ENCODE measurements at regions not wholly inside any gene's neighbourhood (a gene's known extent, or its start where the extent isn't known, plus 50 kb on each side); places are given as distances from the start of the nearest gene placed in this dataset.

GRCh38 chr2:155240176-155240575 is 541.7 kb downstream of the KCNJ3 start:
- no peak for DNase-seq (ENCODE audit: low read depth)
- TF ChIP-seq CTCF (IDR thresholded peaks at IDR 0.05; ENCODE audit: control insufficient read depth, insufficient read depth, low read depth, low read length, missing control alignments), result no peak
- H3K4me3 ChIP-seq (ENCODE audit: control insufficient read depth, low read depth, low read length), result no peak overlapping the region

GRCh38 chr2:155235710-155236109 is 537.2 kb downstream of the KCNJ3 start:
- no peak for DNase-seq (ENCODE audit: low read depth)
- TF ChIP-seq CTCF (IDR thresholded peaks at IDR 0.05; ENCODE audit: control insufficient read depth, insufficient read depth, low read depth, low read length, missing control alignments), result no peak
- no peak overlapping the region for H3K4me3 ChIP-seq (ENCODE audit: control insufficient read depth, low read depth, low read length)

- DNase-seq (ENCODE audit: low read depth), result no peak
- H3K4me3 ChIP-seq (ENCODE audit: control insufficient read depth, low read depth, low read length), result no peak overlapping the region
- TF ChIP-seq CTCF (IDR thresholded peaks at IDR 0.05; ENCODE audit: control insufficient read depth, insufficient read depth, low read depth, low read length, missing control alignments), result no peak
Observed at GRCh38 chr2:155223781-155224406, 525.4 kb downstream of the KCNJ3 start.

GRCh38 chr2:155218945-155219344 is 520.5 kb downstream of the KCNJ3 start:
- no peak overlapping the region for H3K4me3 ChIP-seq (ENCODE audit: control insufficient read depth, low read depth, low read length)
- no peak for DNase-seq (ENCODE audit: low read depth)
- no peak for TF ChIP-seq CTCF (IDR thresholded peaks at IDR 0.05; ENCODE audit: control insufficient read depth, insufficient read depth, low read depth, low read length, missing control alignments)

GRCh38 chr2:155218292-155218924 is 519.9 kb downstream of the KCNJ3 start:
- H3K4me3 ChIP-seq (ENCODE audit: control insufficient read depth, low read depth, low read length), result no peak overlapping the region
- DNase-seq (ENCODE audit: low read depth), result no peak
- no peak for TF ChIP-seq CTCF (IDR thresholded peaks at IDR 0.05; ENCODE audit: control insufficient read depth, insufficient read depth, low read depth, low read length, missing control alignments)

GRCh38 chr2:155215037-155215707 is 516.7 kb downstream of the KCNJ3 start:
- no peak overlapping the region for H3K4me3 ChIP-seq (ENCODE audit: control insufficient read depth, low read depth, low read length)
- TF ChIP-seq CTCF (IDR thresholded peaks at IDR 0.05; ENCODE audit: control insufficient read depth, insufficient read depth, low read depth, low read length, missing control alignments), result no peak

More at GRCh38 chr2:155215037-155215707, 516.7 kb downstream of the KCNJ3 start:
- DNase-seq (ENCODE audit: low read depth), result no peak

All from AG09309 (cell line).